NOMO-1 treated with DMSO at 0.1 percent for 48 hours (cell line): ENCODE measurements at regions not wholly inside any gene's neighbourhood (a gene's known extent, or its start where the extent isn't known, plus 50 kb on each side); places are given as distances from the start of the nearest gene placed in this dataset.

ENCODE experiments used
- DNase-seq: peaks from one replicate; lab custom pipeline; 2025; ENCODE audit not compliant: unreplicated experiment; lab: John Stamatoyannopoulos, UW

DNA sequence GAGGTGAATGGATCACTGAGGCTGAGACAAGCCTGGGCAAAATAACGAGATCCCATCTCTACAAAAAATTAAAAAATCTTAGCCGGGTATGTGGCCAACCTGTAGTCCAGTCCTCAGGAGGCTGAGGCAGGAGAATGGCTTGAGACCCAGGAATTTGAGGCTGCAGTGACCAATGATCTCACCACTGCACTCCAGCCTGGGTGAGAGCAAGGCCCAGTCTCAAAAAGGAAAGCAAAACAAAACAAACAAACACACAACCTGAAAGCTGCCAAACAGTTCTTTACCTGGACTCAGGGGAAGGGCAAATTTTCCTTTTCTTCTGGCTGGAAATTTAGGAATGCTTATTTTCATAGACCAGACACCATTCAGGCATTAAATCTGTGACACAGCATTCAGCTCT is 163.1 kb upstream of the FAT1 start:
- no peak for DNase-seq

GRCh38 chr4:186887291-186887700 is 163.6 kb upstream of the FAT1 start:
- DNase-seq = peak; percentile 41

DNA sequence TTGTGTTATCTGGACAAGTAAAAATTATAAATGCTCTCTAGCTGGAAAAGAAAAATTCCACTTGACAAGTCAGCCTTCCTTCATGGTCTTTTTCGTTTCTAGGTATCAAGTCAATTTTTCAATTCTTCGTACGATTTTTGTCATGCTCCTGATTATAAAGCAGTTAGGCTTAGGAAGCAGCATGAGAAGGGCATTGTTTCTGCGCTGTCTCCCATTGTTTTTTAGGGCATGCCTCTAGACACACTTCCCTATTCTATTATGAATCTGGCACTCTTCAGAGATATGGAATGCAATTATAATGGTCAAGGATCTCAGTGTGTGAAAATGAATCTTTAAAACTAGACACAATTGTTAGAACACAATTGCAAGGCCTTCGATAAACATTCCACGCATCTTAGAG is 164.1 kb upstream of the FAT1 start:
- no peak for DNase-seq

DNA sequence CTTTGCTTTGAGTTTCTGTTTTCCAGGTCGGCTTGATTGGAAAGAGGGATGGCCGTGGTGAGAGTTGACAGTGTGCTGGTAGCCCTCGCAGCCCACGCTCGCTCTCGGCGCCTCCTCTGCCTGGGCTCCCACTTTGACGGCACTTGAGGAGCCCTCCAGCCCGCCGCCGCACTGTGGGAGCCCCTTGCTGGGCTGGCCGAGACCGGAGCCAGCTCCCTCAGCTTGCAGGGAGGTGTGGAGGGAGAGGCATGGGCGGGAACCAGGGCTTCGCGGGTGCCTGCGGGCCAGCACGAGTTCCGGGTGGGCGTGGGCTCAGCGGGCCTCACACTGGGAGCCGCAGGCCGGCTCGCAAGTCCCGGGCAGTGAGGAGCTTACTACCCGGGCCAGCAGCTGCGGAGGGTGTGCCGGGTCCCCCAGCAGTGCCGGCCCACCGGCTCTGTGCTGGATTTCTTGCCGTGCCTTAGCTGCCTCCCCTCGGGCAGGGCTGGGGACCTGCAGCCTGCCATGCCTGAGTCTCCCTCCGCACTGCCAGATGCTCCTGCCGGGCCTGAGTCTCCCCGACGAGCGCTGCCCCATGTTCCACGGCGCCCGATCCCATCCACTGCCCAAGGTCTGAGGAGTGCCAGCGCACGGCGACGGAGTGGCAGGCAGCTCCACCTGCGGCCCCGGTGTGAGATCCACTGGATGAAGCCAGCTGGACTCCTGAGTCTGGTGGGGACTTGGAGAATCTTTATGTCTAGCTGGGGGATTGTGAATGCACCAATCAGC is 166.4 kb upstream of the FAT1 start:
- DNase-seq = no peak

- DNase-seq = no peak
These were observed 168.3 kb upstream of the FAT1 start for GRCh38 chr4:186891859-186892486.

- DNase-seq = no peak
These were observed 174.7 kb upstream of the FAT1 start for GRCh38 chr4:186898367-186898766.

GRCh38 chr4:186900232-186900900 is 176.7 kb upstream of the FAT1 start:
- DNase-seq = no peak

DNA sequence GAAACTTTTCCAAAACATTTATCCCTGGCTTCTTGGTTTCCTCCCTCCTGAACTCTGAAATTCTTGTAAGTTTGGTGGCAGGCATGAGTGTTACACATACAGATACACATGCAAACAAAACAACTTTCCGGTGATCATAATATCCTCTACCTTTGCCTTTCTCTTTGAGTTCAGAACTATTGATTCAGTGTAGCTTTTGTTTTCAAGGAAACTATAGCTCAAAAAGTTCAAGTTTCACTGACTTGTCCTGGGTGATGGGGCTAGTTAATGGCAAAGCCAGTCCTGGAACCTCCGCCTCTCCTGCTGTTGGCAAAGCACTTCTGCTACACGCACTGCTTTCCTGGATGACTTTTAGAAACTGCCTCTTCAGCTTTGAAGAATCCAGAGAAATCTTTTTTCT is 177.3 kb upstream of the FAT1 start:
- DNase-seq = no peak

DNA sequence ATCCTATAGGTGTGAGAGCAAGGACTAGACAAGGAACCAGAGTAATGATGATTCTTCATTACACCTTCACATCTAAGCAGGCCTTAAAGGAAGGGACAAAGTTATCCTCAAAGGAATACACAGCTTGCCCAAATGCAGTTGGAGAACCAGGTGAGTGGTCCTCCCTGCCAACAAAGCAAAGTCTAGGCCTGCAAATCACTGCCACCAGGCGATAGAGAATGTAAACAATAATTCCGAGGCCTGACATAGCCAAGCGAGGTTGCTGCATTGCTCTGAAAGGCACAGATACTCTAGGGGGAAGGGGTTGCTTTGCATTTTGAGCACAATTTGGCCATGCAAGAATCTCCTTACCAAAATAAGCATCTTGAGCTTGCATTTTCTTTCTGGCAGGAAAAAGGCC is 178.2 kb upstream of the FAT1 start:
- no peak for DNase-seq

DNA sequence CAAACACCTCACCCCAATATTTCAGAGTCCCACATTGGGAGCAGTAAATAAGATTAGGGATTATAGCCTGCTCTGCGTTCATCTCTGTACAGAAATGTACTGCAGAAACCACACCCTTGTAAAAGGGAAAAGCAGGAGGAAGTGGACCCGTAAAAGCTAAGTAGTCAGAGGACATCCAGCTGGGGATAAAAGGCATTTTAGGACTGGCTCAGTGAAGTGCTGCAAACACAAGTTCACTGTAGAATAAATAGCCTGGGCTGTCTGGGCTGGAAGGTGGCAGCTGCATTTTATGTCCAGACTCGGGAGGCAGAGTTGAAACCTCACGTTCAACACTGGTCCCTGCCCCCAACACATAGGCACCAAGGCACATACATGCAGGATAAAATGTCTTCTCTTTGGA is 178.7 kb upstream of the FAT1 start:
- peak; percentile 16 for DNase-seq

GRCh38 chr4:186904101-186904500 is 180.4 kb upstream of the FAT1 start:
- DNase-seq = peak; percentile 90

DNA sequence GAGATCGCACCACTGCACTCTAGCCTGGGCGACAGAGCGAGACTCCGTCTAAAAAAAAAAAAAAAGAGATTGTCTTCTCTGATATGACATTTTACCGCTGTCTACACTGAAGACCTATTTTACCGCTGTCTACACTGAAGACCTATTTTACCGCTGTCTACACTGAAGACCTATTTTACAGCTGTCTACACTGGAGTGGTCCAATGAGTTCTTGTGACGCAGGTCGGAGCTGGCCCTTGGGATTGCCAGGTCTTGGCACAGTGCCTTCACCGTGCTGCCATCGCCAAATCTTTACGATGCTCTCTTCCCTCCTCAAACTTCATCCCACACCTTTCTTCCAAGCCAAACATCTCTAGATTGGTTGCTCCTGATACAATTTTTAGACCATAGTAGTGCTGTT is 183.1 kb upstream of the FAT1 start:
- no peak for DNase-seq

DNA sequence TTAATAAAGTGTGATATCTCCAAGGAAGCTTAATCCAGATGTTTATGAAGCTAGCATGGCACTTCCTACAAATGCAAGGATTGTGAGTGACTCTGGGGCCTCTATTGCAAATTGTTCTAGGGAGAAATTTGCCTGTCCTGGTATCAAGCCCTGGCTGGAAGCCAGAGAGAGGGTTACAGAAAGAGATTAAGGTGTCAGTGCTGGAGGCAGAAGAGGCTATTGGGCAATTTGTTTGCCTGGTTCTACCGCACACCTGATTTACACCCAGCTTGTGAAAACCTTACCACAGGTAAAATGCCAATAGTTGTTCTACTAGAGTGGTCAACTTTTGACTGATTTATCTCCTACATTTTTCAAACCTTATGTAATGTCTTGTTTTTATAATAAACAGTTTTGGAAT is 186.7 kb upstream of the FAT1 start:
- DNase-seq = no peak

GRCh38 chr4:186912606-186913005 is 188.9 kb upstream of the FAT1 start:
- no peak for DNase-seq

- no peak for DNase-seq
These were observed 192.2 kb upstream of the FAT1 start for GRCh38 chr4:186915816-186916215.

GRCh38 chr4:186917136-186917535 is 193.5 kb upstream of the FAT1 start:
- no peak for DNase-seq

- no peak for DNase-seq
These were observed 194.8 kb upstream of the FAT1 start for GRCh38 chr4:186918466-186918865.

DNA sequence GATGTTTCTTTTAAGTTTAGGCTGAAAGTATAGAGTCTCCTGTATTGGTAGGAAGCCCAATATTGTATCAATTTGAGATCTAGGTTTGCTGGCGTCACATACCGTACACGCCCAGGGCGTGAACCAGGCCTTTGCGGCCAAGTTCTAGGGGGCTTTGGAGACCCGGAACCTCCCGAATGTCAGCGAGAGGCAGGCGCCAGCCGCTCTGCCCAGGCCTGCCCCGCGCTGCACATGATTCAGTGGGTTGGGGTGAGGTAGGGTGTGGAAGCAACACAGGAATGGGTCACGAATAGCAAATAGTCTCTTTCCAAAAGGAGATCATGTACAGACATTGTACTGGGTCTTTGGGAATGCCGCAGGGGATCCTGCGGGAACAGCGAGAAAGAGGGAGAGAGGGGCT is 195.7 kb upstream of the FAT1 start:
- DNase-seq = no peak

GRCh38 chr4:186920483-186920882 is 196.8 kb upstream of the FAT1 start:
- no peak for DNase-seq

GRCh38 chr4:186920992-186921391 is 197.3 kb upstream of the FAT1 start:
- DNase-seq = no peak

DNA sequence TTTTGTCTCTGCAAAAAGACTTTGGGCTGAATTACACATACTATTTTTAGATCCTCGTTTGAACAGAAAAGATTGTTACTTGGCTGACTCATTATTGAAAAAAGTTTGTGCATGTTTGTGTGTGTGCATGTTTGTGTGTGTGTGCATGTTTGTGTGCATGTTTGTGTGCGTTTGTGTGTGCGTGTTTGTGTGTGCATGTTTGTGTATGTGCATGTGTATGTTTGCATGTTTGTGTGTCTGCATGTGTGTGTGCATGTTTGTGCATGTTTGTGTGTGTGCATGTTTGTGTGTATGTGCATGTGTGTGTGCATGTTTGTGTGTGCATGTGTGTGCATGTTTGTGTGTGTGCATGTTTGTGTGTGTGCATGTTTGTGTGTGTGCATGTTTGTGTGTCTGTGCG is 201.1 kb upstream of the FAT1 start:
- DNase-seq = no peak

GRCh38 chr4:186927624-186928023 is 204.0 kb upstream of the FAT1 start:
- DNase-seq = no peak
